ENCODE measurements at regions not wholly inside any gene's neighbourhood (a gene's known extent, or its start where the extent isn't known, plus 50 kb on each side); places are given as distances from the start of the nearest gene placed in this dataset.
"Not testable (repeated sequence)": the region's sequence is repeated elsewhere in the genome, so short reads cannot be mapped to it uniquely, and the experiment has no call there.

DNA sequence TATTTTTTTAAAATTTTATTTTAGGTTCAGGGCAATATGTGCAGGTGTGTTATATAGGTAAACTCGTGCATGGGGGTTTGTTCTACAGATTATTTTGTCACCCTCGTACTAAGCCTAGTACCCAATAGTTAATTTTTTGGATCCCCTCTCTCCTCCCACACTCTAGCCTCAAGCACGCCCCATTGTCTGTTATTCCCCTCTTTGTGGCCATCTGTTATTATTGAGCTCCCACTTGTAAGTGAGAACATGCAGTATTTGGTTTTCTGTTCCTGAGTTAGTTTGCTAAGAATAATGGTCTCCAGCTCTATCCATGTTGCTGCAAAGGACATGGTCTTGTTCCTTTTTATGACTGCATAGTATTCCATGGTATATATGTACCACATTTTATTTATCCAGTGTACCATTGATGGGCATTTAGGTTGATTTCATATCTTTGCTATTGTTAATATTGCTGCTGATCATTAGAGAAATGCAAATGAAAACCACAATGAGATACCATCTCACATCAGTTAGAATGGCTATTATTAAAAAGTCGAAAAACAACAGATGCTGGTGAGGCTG lies 753.7 kb upstream of the CTNND2 start:
- TF ChIP-seq ZNF274 (IDR thresholded peaks at IDR 0.05; ENCODE audit: low read depth, low read length); SUZ12 (IDR thresholded peaks at IDR 0.05; ENCODE audit: extremely low read depth, insufficient read depth, insufficient read length); YY1 (IDR thresholded peaks at IDR 0.05; ENCODE audit: insufficient read depth, insufficient read length): not testable (repeated sequence)

Data from NT2/D1 (cell line).